ENCODE measurements at regions not wholly inside any gene's neighbourhood (a gene's known extent, or its start where the extent isn't known, plus 50 kb on each side); places are given as distances from the start of the nearest gene placed in this dataset.

- TF ChIP-seq CTCF (IDR thresholded peaks at IDR 0.05; ENCODE audit: extremely low read depth in 1 of 2, insufficient read depth in 1 of 2, low read depth in 1 of 2, low read length in 2 of 2) (no peak), POLR2A (IDR thresholded peaks at IDR 0.05; ENCODE audit: low read depth, low read length) (no peak), JUN (IDR thresholded peaks at IDR 0.05; ENCODE audit: borderline replicate concordance, insufficient read depth, insufficient read length, low read depth) (no peak), EZH2 (IDR thresholded peaks at IDR 0.05; ENCODE audit: borderline replicate concordance, low read depth, low read length, severe bottlenecking) (no peak), MAX (IDR thresholded peaks at IDR 0.05; ENCODE audit: insufficient read depth, insufficient read length) (no peak), POLR2AphosphoS5 (IDR thresholded peaks at IDR 0.05; ENCODE audit: insufficient read depth, low read depth, low read length) (no peak), GATA2 (IDR thresholded peaks at IDR 0.05; ENCODE audit: insufficient read depth, insufficient read length, low read depth, low read length) (no peak)
Observed at GRCh38 chr12:90311561-90311960, 602.9 kb upstream of the ATP2B1 start.
